WTC11 (cell line): ENCODE measurements at regions not wholly inside any gene's neighbourhood (a gene's known extent, or its start where the extent isn't known, plus 50 kb on each side); places are given as distances from the start of the nearest gene placed in this dataset.
A peak's percentile ranks its signal among the peaks of the same experiment; 100 is the strongest.

Source experiments
- ATAC-seq: fragments of 200-7000 bp; cut with Tn5 transposase; 2 replicates; pipeline ENCODE4 v1.10.0; 2021; ENCODE audit warnings: mild to moderate bottlenecking, moderate library complexity
- CTCF ChIA-PET: fragments of 300-600 bp; sonication (Branson Sonifier 250); formaldehyde crosslinking; loops from one replicate; lab custom pipeline; 2021; ENCODE audit warnings: antibody characterized with exemption; lab: Charles Lee
- POLR2A ChIA-PET: fragments of 350-600 bp; sonication (Branson Sonifier 250); formaldehyde crosslinking; loops from one replicate; lab custom pipeline; 2021; ENCODE audit warnings: antibody characterized with exemption; lab: Charles Lee
- DNase-seq: peaks from one replicate; pipeline ENCODE4 v3.0.0; 2021; ENCODE audit warnings: low spot score
- H3K27ac Mint-ChIP-seq: 2 replicates; pipeline ENCODE4 v1.8.0; 2021; ENCODE audit warnings: mixed read lengths
- H3K27me3 Mint-ChIP-seq: 2 replicates; pipeline ENCODE4 v1.8.0; 2021; ENCODE audit warnings: low read depth, mild to moderate bottlenecking, moderate library complexity, mixed read lengths
- H3K36me3 Mint-ChIP-seq: 2 replicates; pipeline ENCODE4 v1.8.0; 2021; ENCODE audit warnings: mixed read lengths
- H3K4me1 Mint-ChIP-seq: 2 replicates; pipeline ENCODE4 v1.8.0; 2022; ENCODE audit warnings: mixed read lengths
- H3K4me3 Mint-ChIP-seq: 2 replicates; pipeline ENCODE4 v1.8.0; 2021; ENCODE audit warnings: mild to moderate bottlenecking, moderate library complexity, mixed read lengths
- H3K9me3 Mint-ChIP-seq: 2 replicates; pipeline ENCODE4 v1.8.0; 2021; ENCODE audit warnings: mixed read lengths
- CBFB ChIP-seq: sonication (generic); formaldehyde crosslinking; IDR thresholded peaks from 2 replicates; pipeline ENCODE4 v1.8.1; 2022; ENCODE audit warnings: mild to moderate bottlenecking, low read depth, missing genetic modification reagents
- CREM ChIP-seq: sonication (generic); formaldehyde crosslinking; IDR thresholded peaks from 2 replicates; pipeline ENCODE4 v1.8.1; 2022; ENCODE audit warnings: mild to moderate bottlenecking, missing genetic modification reagents, moderate library complexity
- ETV6 ChIP-seq: sonication (generic); formaldehyde crosslinking; IDR thresholded peaks from 2 replicates; pipeline ENCODE4 v1.8.1; 2022; ENCODE audit warnings: mild to moderate bottlenecking, missing genetic modification reagents
- FOXK1 ChIP-seq: sonication (generic); formaldehyde crosslinking; IDR thresholded peaks from 2 replicates; pipeline ENCODE4 v1.8.0; 2022; ENCODE audit warnings: mild to moderate bottlenecking, moderate library complexity, missing genetic modification reagents
- FOXP4 ChIP-seq: sonication (generic); formaldehyde crosslinking; IDR thresholded peaks from 2 replicates; pipeline ENCODE4 v1.8.0; 2022; ENCODE audit warnings: mild to moderate bottlenecking, missing genetic modification reagents
- GRHL2 ChIP-seq: fragments of 250-450 bp; sonication (Bioruptor Pico); IDR thresholded peaks from 2 replicates; pipeline ENCODE4 v1.8.0; 2022; ENCODE audit warnings: mild to moderate bottlenecking, moderate library complexity; ENCODE audit not compliant: insufficient replicate concordance, severe bottlenecking
- IRF2 ChIP-seq: sonication (generic); formaldehyde crosslinking; IDR thresholded peaks from 2 replicates; pipeline ENCODE4 v1.8.0; 2022; ENCODE audit warnings: low read depth, missing genetic modification reagents, borderline replicate concordance
- MXD4 ChIP-seq: fragments of 250-450 bp; sonication (Bioruptor Pico); IDR thresholded peaks from 2 replicates; pipeline ENCODE4 v1.8.0; 2021; ENCODE audit warnings: mild to moderate bottlenecking, moderate library complexity, borderline replicate concordance
- NFATC4 ChIP-seq: fragments of 250-450 bp; sonication (Bioruptor Pico); IDR thresholded peaks from 2 replicates; pipeline ENCODE4 v1.9.0; 2021; ENCODE audit warnings: mild to moderate bottlenecking
- PREB ChIP-seq: sonication (generic); formaldehyde crosslinking; IDR thresholded peaks from 2 replicates; pipeline ENCODE4 v1.8.1; 2022; ENCODE audit warnings: mild to moderate bottlenecking, missing genetic modification reagents, moderate library complexity, borderline replicate concordance
- RELA ChIP-seq: sonication (generic); formaldehyde crosslinking; IDR thresholded peaks from 2 replicates; pipeline ENCODE4 v1.8.1; 2022; ENCODE audit warnings: missing genetic modification reagents, mild to moderate bottlenecking, borderline replicate concordance
- RORB ChIP-seq: fragments of 250-450 bp; sonication (Bioruptor Pico); IDR thresholded peaks from 2 replicates; pipeline ENCODE4 v1.9.0; 2021; ENCODE audit warnings: mild to moderate bottlenecking
- SMAD3 ChIP-seq: sonication (generic); formaldehyde crosslinking; IDR thresholded peaks from 2 replicates; pipeline ENCODE4 v1.8.0; 2022; ENCODE audit warnings: missing genetic modification reagents, mild to moderate bottlenecking, borderline replicate concordance
- SMAD4 ChIP-seq: sonication (generic); formaldehyde crosslinking; IDR thresholded peaks from 2 replicates; pipeline ENCODE4 v1.8.0; 2022; ENCODE audit warnings: mild to moderate bottlenecking, missing genetic modification reagents
- SP1 ChIP-seq: sonication (generic); formaldehyde crosslinking; conservative IDR thresholded peaks from 2 replicates; pipeline ENCODE4 v1.8.1; 2022; ENCODE audit warnings: missing genetic modification reagents
- TEAD1 ChIP-seq: sonication (generic); formaldehyde crosslinking; IDR thresholded peaks from 2 replicates; pipeline ENCODE4 v1.8.0; 2022; ENCODE audit warnings: mild to moderate bottlenecking, missing genetic modification reagents
- TP53 ChIP-seq: sonication (generic); formaldehyde crosslinking; IDR thresholded peaks from 2 replicates; pipeline ENCODE4 v1.8.1; 2023; ENCODE audit warnings: mild to moderate bottlenecking, missing genetic modification reagents
- ZNF138 ChIP-seq: sonication (generic); formaldehyde crosslinking; conservative IDR thresholded peaks from 2 replicates; pipeline ENCODE4 v1.8.1; 2022; ENCODE audit warnings: mild to moderate bottlenecking, moderate library complexity, missing genetic modification reagents
- ZNF263 ChIP-seq: sonication (generic); formaldehyde crosslinking; IDR thresholded peaks from 2 replicates; pipeline ENCODE4 v1.8.1; 2022; ENCODE audit warnings: low read depth, mild to moderate bottlenecking, moderate library complexity, missing genetic modification reagents
- ZNF423 ChIP-seq: fragments of 250-450 bp; sonication (Bioruptor Pico); IDR thresholded peaks from 2 replicates; pipeline ENCODE4 v2.1.2; 2022; ENCODE audit warnings: mild to moderate bottlenecking, moderate library complexity
- TF ChIP-seq, protein P1 (sequence below): fragments of 250-450 bp; sonication (Bioruptor Pico); conservative IDR thresholded peaks from 2 replicates; pipeline ENCODE4 v1.9.0; 2021; ENCODE audit warnings: mild to moderate bottlenecking
- TF ChIP-seq, protein P2 (sequence below): sonication (generic); formaldehyde crosslinking; IDR thresholded peaks from 2 replicates; pipeline ENCODE4 v1.8.1; 2023; ENCODE audit warnings: mild to moderate bottlenecking, missing genetic modification reagents, moderate library complexity
- TF ChIP-seq, protein P3 (sequence below): fragments of 250-450 bp; sonication (Bioruptor Pico); IDR thresholded peaks from 2 replicates; pipeline ENCODE4 v1.9.0; 2021; ENCODE audit warnings: mild to moderate bottlenecking
- TF ChIP-seq, protein P4 (sequence below): sonication (generic); formaldehyde crosslinking; conservative IDR thresholded peaks from 2 replicates; pipeline ENCODE4 v1.8.1; 2023; ENCODE audit warnings: mild to moderate bottlenecking, low read depth, missing genetic modification reagents, moderate library complexity
- TF ChIP-seq, protein P5 (sequence below): fragments of 250-450 bp; sonication (Bioruptor Pico); IDR thresholded peaks from 2 replicates; pipeline ENCODE4 v1.9.0; 2021; ENCODE audit warnings: moderate library complexity, mild to moderate bottlenecking, inconsistent platforms, borderline replicate concordance
- TF ChIP-seq, protein P6 (sequence below): sonication (generic); formaldehyde crosslinking; IDR thresholded peaks from 2 replicates; pipeline ENCODE4 v1.8.0; 2022; ENCODE audit warnings: mild to moderate bottlenecking, missing genetic modification reagents

DNA sequence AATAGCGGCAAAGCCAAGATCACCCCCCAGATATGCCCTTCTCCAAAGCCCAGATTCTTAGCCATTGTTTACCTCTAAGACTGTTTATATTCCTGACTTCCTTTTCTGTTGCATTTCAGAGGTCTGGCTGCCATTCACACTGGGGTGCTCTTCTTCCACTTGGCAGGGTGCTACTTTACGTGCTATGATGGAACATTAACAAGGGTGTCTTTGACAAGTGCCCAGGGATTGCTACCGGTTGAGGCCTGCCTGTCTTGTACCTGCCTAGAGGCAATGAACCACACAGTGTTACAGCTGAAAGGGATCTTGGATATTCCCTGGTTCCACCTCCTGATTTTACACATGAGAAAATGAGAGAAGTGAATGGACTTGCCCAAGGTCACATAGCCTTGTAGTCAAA, 352.1 kb upstream of the KIF2A start:
- peaks cover 19% of the 10 kb centered on the region for H3K27me3 Mint-ChIP-seq
- peaks cover 14% of the 10 kb centered on the region for H3K9me3 Mint-ChIP-seq
- ATAC-seq (peak; percentile 81), DNase-seq (no peak)
- peaks cover 13% of the 10 kb centered on the region for H3K4me1 Mint-ChIP-seq
- H3K27ac Mint-ChIP-seq, result no peak overlapping the region
- H3K4me3 Mint-ChIP-seq, result no peak overlapping the region
- ChIA-PET CTCF (no interaction called here), POLR2A (no interaction called here)
- TF ChIP-seq IRF2 (CRISPR knock-in tag) (no peak), FOXK1 (CRISPR knock-in tag) (0 out of 2 replicates have a peak, but pooled peaks have one; percentile 53), SMAD4 (no peak), SP1 (CRISPR knock-in tag) (peak; percentile 34; the same call in 1 of the 2 replicates), TEAD1 (CRISPR knock-in tag) (peak; percentile 44; the same call in 1 of the 2 replicates), FOXP4 (CRISPR knock-in tag) (peak; percentile 50; the same call in 1 of the 2 replicates)
- no peaks in the 10 kb centered on the region for H3K36me3 Mint-ChIP-seq

GRCh38 chr5:61964201-61964600, 341.8 kb upstream of the KIF2A start:
- TF ChIP-seq, protein P1, sequence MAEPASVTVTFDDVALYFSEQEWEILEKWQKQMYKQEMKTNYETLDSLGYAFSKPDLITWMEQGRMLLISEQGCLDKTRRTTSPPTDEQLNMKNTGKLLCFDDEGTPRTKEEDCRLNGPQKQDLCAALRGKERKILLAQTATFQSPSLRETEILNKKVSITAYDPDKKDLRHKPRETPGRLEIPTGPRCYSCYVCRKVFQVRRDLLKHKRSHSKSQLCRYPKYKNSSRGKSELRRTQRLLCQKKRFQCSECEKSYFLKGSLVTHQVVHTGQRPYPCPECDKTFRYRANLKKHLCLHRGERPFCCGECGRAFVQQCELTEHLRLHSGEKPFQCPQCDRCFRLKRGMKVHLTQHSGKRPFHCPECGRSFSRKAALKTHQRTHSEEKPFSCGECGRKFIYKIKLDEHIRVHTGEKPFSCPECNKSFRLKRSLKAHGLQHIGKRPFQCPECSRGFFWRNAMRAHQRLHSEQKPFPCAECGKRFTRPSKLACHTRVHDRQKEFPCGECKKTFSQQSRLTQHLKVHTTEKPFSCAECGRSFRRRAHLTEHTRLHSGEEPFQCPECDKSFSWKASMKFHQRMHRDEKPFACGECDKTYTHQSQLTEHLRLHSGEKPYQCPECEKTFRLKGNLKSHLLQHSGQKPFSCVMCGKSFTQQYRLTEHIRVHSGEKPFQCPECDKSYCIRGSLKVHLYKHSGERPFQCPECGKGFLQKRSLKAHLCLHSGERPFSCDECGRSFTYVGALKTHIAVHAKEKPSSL (CRISPR knock-in tag), result no peak
- TF ChIP-seq, protein P2, sequence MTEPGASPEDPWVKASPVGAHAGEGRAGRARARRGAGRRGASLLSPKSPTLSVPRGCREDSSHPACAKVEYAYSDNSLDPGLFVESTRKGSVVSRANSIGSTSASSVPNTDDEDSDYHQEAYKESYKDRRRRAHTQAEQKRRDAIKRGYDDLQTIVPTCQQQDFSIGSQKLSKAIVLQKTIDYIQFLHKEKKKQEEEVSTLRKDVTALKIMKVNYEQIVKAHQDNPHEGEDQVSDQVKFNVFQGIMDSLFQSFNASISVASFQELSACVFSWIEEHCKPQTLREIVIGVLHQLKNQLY (CRISPR knock-in tag), result no peak
- TF ChIP-seq, protein P3, sequence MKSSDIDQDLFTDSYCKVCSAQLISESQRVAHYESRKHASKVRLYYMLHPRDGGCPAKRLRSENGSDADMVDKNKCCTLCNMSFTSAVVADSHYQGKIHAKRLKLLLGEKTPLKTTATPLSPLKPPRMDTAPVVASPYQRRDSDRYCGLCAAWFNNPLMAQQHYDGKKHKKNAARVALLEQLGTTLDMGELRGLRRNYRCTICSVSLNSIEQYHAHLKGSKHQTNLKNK, result no peak
- TF ChIP-seq CBFB (CRISPR knock-in tag) (no peak), TP53 (no peak), ZNF263 (CRISPR knock-in tag) (no peak), PREB (CRISPR knock-in tag) (no peak), GRHL2 (CRISPR knock-in tag) (no peak), ZNF423 (CRISPR knock-in tag) (no peak), ZNF138 (no peak), RORB (CRISPR knock-in tag) (no peak), NFATC4 (CRISPR knock-in tag) (no peak), SMAD3 (no peak), RELA (CRISPR knock-in tag) (no peak), CREM (CRISPR knock-in tag) (no peak), ETV6 (CRISPR knock-in tag) (no peak), MXD4 (CRISPR knock-in tag) (no peak)
- TF ChIP-seq, protein P4, sequence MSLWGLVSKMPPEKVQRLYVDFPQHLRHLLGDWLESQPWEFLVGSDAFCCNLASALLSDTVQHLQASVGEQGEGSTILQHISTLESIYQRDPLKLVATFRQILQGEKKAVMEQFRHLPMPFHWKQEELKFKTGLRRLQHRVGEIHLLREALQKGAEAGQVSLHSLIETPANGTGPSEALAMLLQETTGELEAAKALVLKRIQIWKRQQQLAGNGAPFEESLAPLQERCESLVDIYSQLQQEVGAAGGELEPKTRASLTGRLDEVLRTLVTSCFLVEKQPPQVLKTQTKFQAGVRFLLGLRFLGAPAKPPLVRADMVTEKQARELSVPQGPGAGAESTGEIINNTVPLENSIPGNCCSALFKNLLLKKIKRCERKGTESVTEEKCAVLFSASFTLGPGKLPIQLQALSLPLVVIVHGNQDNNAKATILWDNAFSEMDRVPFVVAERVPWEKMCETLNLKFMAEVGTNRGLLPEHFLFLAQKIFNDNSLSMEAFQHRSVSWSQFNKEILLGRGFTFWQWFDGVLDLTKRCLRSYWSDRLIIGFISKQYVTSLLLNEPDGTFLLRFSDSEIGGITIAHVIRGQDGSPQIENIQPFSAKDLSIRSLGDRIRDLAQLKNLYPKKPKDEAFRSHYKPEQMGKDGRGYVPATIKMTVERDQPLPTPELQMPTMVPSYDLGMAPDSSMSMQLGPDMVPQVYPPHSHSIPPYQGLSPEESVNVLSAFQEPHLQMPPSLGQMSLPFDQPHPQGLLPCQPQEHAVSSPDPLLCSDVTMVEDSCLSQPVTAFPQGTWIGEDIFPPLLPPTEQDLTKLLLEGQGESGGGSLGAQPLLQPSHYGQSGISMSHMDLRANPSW (CRISPR knock-in tag), result no peak
- TF ChIP-seq, protein P5, sequence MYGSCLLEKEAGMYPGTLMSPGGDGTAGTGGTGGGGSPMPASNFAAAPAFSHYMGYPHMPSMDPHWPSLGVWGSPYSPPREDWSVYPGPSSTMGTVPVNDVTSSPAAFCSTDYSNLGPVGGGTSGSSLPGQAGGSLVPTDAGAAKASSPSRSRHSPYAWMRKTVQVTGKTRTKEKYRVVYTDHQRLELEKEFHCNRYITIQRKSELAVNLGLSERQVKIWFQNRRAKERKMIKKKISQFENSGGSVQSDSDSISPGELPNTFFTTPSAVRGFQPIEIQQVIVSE (CRISPR knock-in tag), result no peak
- TF ChIP-seq, protein P6, sequence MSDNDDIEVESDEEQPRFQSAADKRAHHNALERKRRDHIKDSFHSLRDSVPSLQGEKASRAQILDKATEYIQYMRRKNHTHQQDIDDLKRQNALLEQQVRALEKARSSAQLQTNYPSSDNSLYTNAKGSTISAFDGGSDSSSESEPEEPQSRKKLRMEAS (CRISPR knock-in tag), result no peak
- no peak for ATAC-seq
- no peaks in the 10 kb centered on the region for H3K36me3 Mint-ChIP-seq
- DNase-seq, result no peak
- POLR2A ChIA-PET, result no interaction called here
- H3K27ac Mint-ChIP-seq, result no peak overlapping the region
- CTCF ChIA-PET, result interaction anchor here (1.4 kb wide), 1 partner anchor 179 kb away, joined by 4 read pairs; no protein-coding TSS in a partner anchor
- H3K9me3 Mint-ChIP-seq, result peaks cover 4% of the 10 kb centered on the region; the same call in 1 of the 2 replicates
- no peak overlapping the region for H3K4me3 Mint-ChIP-seq
- H3K4me1 Mint-ChIP-seq, result peaks cover 14% of the 10 kb centered on the region
- no peaks in the 10 kb centered on the region; the same call in 1 of the 2 replicates for H3K27me3 Mint-ChIP-seq
